Left ventricle myocardium inferior (tissue), 1 donor: ENCODE measurements at regions not wholly inside any gene's neighbourhood (a gene's known extent, or its start where the extent isn't known, plus 50 kb on each side); places are given as distances from the start of the nearest gene placed in this dataset.

ENCODE experiments used
- DNase-seq: peaks from one replicate; pipeline ENCODE4 v3.0.0-alpha.2; 2020
- H3K27ac ChIP-seq: fragments of 200-600 bp; replicated peaks from 2 replicates; pipeline ENCODE4 v1.8.0; 2021
- H3K27me3 ChIP-seq: fragments of 200-600 bp; 2 replicates; pipeline ENCODE4 v1.8.0; 2021; ENCODE audit warnings: low read depth
- H3K36me3 ChIP-seq: fragments of 200-600 bp; 2 replicates; pipeline ENCODE4 v1.8.0; 2021
- H3K4me1 ChIP-seq: fragments of 200-600 bp; 2 replicates; pipeline ENCODE4 v1.8.0; 2021
- H3K4me3 ChIP-seq: fragments of 200-600 bp; 2 replicates; pipeline ENCODE4 v1.8.0; 2021; ENCODE audit warnings: mild to moderate bottlenecking, moderate library complexity
- H3K9me3 ChIP-seq: fragments of 200-600 bp; replicated peaks from 2 replicates; pipeline ENCODE4 v1.8.0; 2021
- CTCF ChIP-seq: fragments of 200-600 bp; IDR thresholded peaks from 2 replicates; pipeline ENCODE4 v1.8.0; 2021; ENCODE audit warnings: antibody characterized with exemption, mild to moderate bottlenecking, borderline replicate concordance
- intact Hi-C: fragments of 100-400 bp; cut with micrococcal nuclease; formaldehyde crosslinking; loops from one replicate; pipeline ENCODE4 v1.11.0; 2022
- donor health status: DM: no; HTN: yes; CAD: no; lungs with severe emphysema.

DNA sequence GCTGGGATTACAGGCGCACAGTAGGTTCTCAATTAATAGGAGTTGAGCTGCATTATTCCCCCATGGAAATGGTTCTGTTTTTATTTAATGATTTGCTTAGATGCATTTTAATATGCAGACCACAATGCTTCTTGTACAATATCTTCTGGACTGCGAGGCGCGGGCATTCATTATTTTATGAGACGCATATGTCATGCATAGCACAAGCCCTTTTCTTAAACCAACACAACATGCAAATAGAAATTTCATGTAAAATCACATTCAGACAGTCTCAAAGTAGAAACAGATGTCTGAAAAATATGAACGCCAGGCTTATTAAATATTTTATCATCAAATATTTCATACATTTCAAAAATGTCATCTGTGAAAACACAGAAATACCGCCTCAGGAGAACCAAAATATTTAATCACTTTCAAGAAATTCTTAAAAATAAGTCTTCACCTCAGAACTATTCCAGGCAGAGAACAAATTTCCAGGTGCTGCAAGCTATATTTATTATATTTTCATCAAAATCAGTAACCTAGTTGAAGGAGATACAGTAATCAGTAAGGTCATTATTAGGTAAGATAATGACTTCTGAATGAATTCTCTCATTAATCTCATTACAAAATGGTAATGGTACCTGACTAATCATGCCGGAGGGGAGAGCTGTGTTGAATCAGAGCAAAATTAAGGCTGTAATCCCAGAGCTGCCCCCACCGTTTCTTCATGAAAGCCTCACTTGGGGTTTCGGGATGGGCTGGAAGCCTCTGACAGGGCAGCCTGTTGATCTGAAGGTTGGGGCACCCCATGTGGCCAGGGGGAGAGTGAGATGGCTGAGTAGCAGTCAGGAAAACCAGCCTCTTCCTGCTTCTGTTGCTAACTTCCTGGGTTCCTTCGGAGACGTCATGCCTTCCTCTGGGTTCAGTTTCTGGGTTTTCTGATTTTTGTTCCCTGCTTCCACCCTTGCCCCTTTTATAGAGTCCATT, 133.9 kb upstream of the ZNF618 start:
- H3K4me1 ChIP-seq: peaks cover 4% of the 10 kb centered on the region
- no peaks in the 10 kb centered on the region for H3K9me3 ChIP-seq
- no peak overlapping the region for H3K27ac ChIP-seq
- TF ChIP-seq CTCF: no peak
- no peaks in the 10 kb centered on the region for H3K36me3 ChIP-seq
- no peak overlapping the region for H3K4me3 ChIP-seq
- DNase-seq: no peak
- H3K27me3 ChIP-seq: peaks cover 47% of the 10 kb centered on the region
- intact Hi-C loops: no loop called here

- H3K4me1 ChIP-seq: peaks cover 4% of the 10 kb centered on the region
- no peak for TF ChIP-seq CTCF
- intact Hi-C loops: no loop called here
Measured at GRCh38 chr9:113742878-113743277, 133.2 kb upstream of the ZNF618 start.

GRCh38 chr9:113746486-113746885, 129.6 kb upstream of the ZNF618 start:
- no peak for DNase-seq
- peaks cover 4% of the 10 kb centered on the region for H3K4me1 ChIP-seq
- no peak overlapping the region for H3K4me3 ChIP-seq
- no peaks in the 10 kb centered on the region for H3K36me3 ChIP-seq
- intact Hi-C loops: no loop called here
- H3K27ac ChIP-seq: no peak overlapping the region
- no peak for TF ChIP-seq CTCF
- H3K9me3 ChIP-seq: peaks cover 22% of the 10 kb centered on the region
- H3K27me3 ChIP-seq: peaks cover 44% of the 10 kb centered on the region

More at GRCh38 chr9:113742878-113743277, 133.2 kb upstream of the ZNF618 start:
- DNase-seq: no peak
- Histone ChIP-seq H3K9me3 (peaks cover 6% of the 10 kb centered on the region), H3K27me3 (peaks cover 52% of the 10 kb centered on the region), H3K36me3 (no peaks in the 10 kb centered on the region), H3K27ac (no peak overlapping the region), H3K4me3 (no peak overlapping the region)

DNA sequence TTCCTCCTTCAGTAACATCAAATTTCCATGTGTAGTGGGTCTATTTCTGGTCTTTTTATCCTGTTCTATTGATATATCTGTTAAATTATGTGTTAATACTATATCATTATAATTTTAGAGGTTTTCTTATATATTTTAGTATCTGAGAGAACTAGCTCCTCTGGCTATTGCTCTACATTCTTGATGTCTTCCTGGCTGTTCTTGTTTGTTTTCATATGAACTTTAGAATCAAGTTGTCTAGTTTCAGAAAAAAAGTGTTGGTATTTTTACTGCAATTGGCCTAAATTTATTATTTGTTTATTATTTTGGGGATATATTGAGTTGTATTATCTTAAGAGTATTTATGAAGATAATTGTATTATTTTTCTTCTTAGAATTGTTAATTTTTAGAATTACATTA, 128.0 kb upstream of the ZNF618 start:
- Histone ChIP-seq H3K4me1 (peaks cover 3% of the 10 kb centered on the region), H3K27me3 (peaks cover 42% of the 10 kb centered on the region), H3K27ac (no peak overlapping the region), H3K9me3 (peaks cover 22% of the 10 kb centered on the region), H3K4me3 (no peak overlapping the region), H3K36me3 (no peaks in the 10 kb centered on the region)
- no peak for DNase-seq
- intact Hi-C loops: no loop called here
- TF ChIP-seq CTCF: no peak

DNA sequence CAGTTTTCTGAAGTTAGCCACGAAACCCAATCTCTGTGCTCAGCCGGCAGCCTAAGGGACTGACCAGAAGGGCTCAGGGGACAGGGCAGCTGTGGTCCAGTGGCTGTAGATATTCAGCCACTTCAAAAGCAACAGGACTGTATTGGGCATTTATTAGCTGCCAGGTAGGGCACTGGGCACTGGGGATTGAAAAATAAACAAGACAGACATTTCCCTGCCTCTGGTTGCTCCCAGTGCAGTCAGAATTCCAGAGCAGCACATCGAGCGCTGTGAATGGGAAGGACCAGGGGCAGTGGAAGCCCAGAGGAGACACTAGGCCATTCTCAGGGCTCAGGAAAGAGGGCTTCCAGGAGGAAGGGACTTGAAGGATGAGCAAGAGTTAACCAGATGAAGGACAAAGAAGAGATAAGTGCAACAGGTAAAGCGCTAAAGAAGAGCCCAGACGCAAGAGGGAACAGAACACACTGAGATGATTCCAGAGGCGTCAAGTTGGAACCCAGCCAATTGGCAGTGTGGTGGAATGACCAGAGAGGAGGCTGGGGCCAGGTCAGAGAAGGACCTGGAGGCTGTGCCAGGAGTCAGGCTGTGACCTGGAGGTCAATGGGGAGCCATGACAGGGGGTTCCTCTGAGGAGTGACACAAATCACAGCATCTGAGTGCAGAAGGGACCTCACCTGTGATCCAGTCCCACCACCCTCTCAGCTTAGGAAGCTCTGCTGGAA, 122.5 kb upstream of the ZNF618 start:
- intact Hi-C loops: no loop called here
- Histone ChIP-seq H3K36me3 (no peaks in the 10 kb centered on the region), H3K4me1 (no peaks in the 10 kb centered on the region), H3K27me3 (peaks cover 36% of the 10 kb centered on the region), H3K9me3 (peaks cover 9% of the 10 kb centered on the region), H3K27ac (no peak overlapping the region), H3K4me3 (no peak overlapping the region)
- DNase-seq: no peak
- TF ChIP-seq CTCF: no peak
